ENCODE measurements at regions not wholly inside any gene's neighbourhood (a gene's known extent, or its start where the extent isn't known, plus 50 kb on each side); places are given as distances from the start of the nearest gene placed in this dataset.

DNA sequence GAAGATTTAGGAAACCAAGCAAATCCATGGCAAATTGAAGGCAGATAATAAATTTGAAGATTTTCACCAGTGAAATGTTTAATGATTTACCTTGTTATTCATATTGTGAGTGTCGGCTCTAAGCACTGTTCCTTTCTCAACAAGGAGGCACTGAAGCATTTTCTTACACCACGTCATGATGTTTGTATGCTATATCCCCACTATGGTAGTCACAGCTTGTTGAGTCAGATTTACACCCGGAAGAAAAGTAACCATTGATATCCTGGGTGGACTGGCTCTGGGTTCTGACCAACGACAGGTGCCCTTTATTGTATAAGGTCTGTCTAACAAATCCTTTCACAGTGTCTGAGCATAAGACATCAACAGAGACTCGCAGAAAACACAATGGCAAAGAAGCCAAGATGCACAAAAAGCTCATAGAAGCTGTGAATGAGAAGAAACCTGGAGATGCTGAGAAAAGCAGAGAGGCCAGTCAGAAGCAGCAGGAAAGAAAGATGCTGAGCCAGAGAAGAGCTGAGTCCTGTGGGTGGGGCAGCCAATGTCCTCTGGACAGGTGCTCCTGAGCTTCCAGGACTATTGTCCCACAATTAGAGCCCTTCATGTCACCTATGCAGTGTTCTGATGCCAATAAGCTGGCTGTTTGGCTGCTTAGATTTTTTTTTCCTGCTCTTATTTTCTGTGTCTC lies 49.7 kb upstream of the ARHGAP5 start:
- TF ChIP-seq, protein P1, sequence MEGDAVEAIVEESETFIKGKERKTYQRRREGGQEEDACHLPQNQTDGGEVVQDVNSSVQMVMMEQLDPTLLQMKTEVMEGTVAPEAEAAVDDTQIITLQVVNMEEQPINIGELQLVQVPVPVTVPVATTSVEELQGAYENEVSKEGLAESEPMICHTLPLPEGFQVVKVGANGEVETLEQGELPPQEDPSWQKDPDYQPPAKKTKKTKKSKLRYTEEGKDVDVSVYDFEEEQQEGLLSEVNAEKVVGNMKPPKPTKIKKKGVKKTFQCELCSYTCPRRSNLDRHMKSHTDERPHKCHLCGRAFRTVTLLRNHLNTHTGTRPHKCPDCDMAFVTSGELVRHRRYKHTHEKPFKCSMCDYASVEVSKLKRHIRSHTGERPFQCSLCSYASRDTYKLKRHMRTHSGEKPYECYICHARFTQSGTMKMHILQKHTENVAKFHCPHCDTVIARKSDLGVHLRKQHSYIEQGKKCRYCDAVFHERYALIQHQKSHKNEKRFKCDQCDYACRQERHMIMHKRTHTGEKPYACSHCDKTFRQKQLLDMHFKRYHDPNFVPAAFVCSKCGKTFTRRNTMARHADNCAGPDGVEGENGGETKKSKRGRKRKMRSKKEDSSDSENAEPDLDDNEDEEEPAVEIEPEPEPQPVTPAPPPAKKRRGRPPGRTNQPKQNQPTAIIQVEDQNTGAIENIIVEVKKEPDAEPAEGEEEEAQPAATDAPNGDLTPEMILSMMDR (IDR thresholded peaks at IDR 0.05; ENCODE audit: low read depth, low read length, poor library complexity, severe bottlenecking), result no peak
- no peak for TF ChIP-seq EZH2phosphoT487 (IDR thresholded peaks at IDR 0.05; ENCODE audit: borderline replicate concordance, low read length)

Data from DOHH2 (cell line).